Adrenal gland (tissue), 5 donors: ENCODE measurements at regions not wholly inside any gene's neighbourhood (a gene's known extent, or its start where the extent isn't known, plus 50 kb on each side); places are given as distances from the start of the nearest gene placed in this dataset.

ENCODE experiments used
- POLR2A ChIP-seq, 2 donors: fragments of 450-650 bp; IDR thresholded peaks; one replicate each; pipeline ENCODE4 v1.6.1; 2017; ENCODE audit warnings: antibody characterized with exemption in 2 of 2, mild to moderate bottlenecking in 2 of 2, moderate library complexity in 1 of 2
- TF ChIP-seq, protein P1 (sequence below), 6 experiments: fragments of 450-650 bp in 4 of 6; fragments of 200-600 bp in 2 of 6; sonication (generic) in 1 of 6; IDR thresholded peaks; 1 replicate in 5 of 6; 2 replicates in 1 of 6; pipeline versions ENCODE4 v1.5.1 to v1.8.0; 2016 to 2021; ENCODE audit warnings: antibody characterized with exemption in 6 of 6, mild to moderate bottlenecking in 2 of 6, moderate library complexity in 1 of 6
- donor health status: DM: no; HTN: no; CAD: no.

DNA sequence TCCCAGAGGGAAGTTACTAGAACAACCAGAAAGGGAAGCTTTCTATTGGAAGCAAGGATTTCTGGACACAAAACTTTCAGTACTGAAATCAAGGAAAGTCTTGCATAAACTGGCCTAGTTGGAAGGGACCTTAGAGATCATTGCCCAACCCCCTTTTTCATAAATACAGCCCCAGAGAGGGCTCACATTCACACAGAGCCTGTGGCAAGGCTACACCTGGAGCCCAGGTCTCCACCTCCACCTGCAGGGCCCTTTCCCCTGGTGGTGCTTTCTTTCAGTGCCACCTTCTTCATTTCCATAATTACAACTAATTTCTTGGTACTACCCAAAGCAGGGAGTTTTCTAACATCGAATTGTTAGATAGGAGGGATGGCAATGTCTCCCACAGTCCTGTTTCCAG is 85.7 kb downstream of the ADRB2 start:
- TF ChIP-seq, protein P1, sequence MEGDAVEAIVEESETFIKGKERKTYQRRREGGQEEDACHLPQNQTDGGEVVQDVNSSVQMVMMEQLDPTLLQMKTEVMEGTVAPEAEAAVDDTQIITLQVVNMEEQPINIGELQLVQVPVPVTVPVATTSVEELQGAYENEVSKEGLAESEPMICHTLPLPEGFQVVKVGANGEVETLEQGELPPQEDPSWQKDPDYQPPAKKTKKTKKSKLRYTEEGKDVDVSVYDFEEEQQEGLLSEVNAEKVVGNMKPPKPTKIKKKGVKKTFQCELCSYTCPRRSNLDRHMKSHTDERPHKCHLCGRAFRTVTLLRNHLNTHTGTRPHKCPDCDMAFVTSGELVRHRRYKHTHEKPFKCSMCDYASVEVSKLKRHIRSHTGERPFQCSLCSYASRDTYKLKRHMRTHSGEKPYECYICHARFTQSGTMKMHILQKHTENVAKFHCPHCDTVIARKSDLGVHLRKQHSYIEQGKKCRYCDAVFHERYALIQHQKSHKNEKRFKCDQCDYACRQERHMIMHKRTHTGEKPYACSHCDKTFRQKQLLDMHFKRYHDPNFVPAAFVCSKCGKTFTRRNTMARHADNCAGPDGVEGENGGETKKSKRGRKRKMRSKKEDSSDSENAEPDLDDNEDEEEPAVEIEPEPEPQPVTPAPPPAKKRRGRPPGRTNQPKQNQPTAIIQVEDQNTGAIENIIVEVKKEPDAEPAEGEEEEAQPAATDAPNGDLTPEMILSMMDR (IDR thresholded peaks at IDR 0.05), result no peak
- TF ChIP-seq POLR2A (IDR thresholded peaks at IDR 0.05), result no peak
